Uterus (tissue), 3 donors: ENCODE measurements at regions not wholly inside any gene's neighbourhood (a gene's known extent, or its start where the extent isn't known, plus 50 kb on each side); places are given as distances from the start of the nearest gene placed in this dataset. TPM values are rescaled to one million over a fixed set of nuclear protein-coding genes. Genes with fewer than 3 reads are reported as not detected.

Source experiments
- DNase-seq, 2 donors: peaks; one replicate each; pipeline ENCODE4 v3.0.0-alpha.2; 2019 to 2020
- H3K27ac ChIP-seq, 2 donors: fragments of 200-600 bp; sonication (generic); 1 replicate in 1 of 2; 2 replicates in 1 of 2; pipeline ENCODE4 v1.5.1; 2016 to 2018
- H3K27me3 ChIP-seq, 2 donors: fragments of 200-600 bp; sonication (generic); one replicate each; pipeline ENCODE4 v1.5.1; 2018 to 2019; ENCODE audit warnings: control low read depth in 1 of 2
- H3K36me3 ChIP-seq, 2 donors: fragments of 200-600 bp; sonication (generic); one replicate each; pipeline ENCODE4 v1.5.1; 2019; ENCODE audit warnings: control low read depth in 1 of 2
- H3K4me1 ChIP-seq, 2 donors: fragments of 200-600 bp; sonication (generic); one replicate each; pipeline ENCODE4 v1.5.1; 2018 to 2019; ENCODE audit warnings: control low read depth in 1 of 2
- H3K4me3 ChIP-seq, 2 donors: fragments of 200-600 bp; sonication (generic); 1 replicate in 1 of 2; 2 replicates in 1 of 2; pipeline ENCODE4 v1.5.1; 2018 to 2019; ENCODE audit warnings: mild to moderate bottlenecking in 1 of 2
- H3K9me3 ChIP-seq, 2 donors: fragments of 200-600 bp; sonication (generic); one replicate each; pipeline ENCODE4 v1.5.1; 2019; ENCODE audit warnings: control low read depth in 1 of 2
- CTCF ChIP-seq, 4 experiments: fragments of 200-600 bp in 2 of 4; fragments of 450-650 bp in 2 of 4; sonication (generic) in 2 of 4; IDR thresholded peaks; one replicate each; pipeline ENCODE4 v1.5.1; 2016 to 2019; ENCODE audit warnings: antibody characterized with exemption in 4 of 4, mild to moderate bottlenecking in 2 of 4, moderate library complexity in 1 of 4
- POLR2A ChIP-seq, 2 donors: fragments of 450-650 bp; IDR thresholded peaks; one replicate each; pipeline ENCODE4 v1.6.1; 2016; ENCODE audit warnings: antibody characterized with exemption in 2 of 2, mild to moderate bottlenecking in 1 of 2, moderate library complexity in 1 of 2
- intact Hi-C: fragments of 100-400 bp; cut with DNase I; formaldehyde crosslinking; loops from one replicate; pipeline ENCODE4 v1.15.1; 2023; ENCODE audit warnings: low total_unique reads
- small RNA-seq: library from RNA; depleted of rRNA; stranded (forward); fragments of <200 nt; gene quantifications from one replicate; pipeline ENCODE3, GENCODE V24; 2016
- donor health status: DM: yes; HTN: yes; CAD: no.

- H3K9me3 ChIP-seq: no peaks in the 10 kb centered on the region
- no peak for DNase-seq
- H3K36me3 ChIP-seq: no peaks in the 10 kb centered on the region
- no peaks in the 10 kb centered on the region for H3K27me3 ChIP-seq
- H3K4me3 ChIP-seq: no peak overlapping the region
- intact Hi-C loops: no loop called here
- no peaks in the 10 kb centered on the region for H3K4me1 ChIP-seq
- TF ChIP-seq CTCF (IDR thresholded peaks at IDR 0.05) (no peak), POLR2A (IDR thresholded peaks at IDR 0.05) (no peak)
- no peak overlapping the region for H3K27ac ChIP-seq
These were observed 66.8 kb upstream of the TACR3 start for GRCh38 chr4:103786593-103786992.

DNA sequence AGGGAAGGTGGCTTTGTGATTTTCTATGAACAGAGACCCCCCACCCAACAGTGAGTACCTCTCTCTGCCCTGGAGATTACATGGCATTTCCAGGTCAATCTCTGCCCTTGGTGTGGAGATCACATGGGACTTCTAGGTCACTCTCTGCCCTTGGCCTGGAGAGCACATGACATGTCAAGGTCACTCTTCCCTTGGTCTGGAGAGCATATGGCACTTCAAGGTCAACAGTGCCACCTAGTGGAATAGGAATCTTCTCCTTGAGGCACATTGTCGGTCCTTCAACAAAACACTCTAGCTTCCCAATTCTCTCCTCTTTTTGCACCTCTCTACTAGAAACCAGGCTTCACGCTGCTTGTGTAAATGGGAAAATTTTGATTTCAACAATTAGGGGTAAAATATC, 66.2 kb upstream of the TACR3 start:
- TF ChIP-seq CTCF (IDR thresholded peaks at IDR 0.05) (no peak), POLR2A (IDR thresholded peaks at IDR 0.05) (no peak)
- no peak for DNase-seq

GRCh38 chr4:103778221-103778620, 58.4 kb upstream of the TACR3 start:
- Histone ChIP-seq H3K27me3 (no peaks in the 10 kb centered on the region), H3K36me3 (no peaks in the 10 kb centered on the region), H3K27ac (no peak overlapping the region), H3K4me1 (no peaks in the 10 kb centered on the region), H3K9me3 (no peaks in the 10 kb centered on the region), H3K4me3 (no peak overlapping the region)
- TF ChIP-seq POLR2A (IDR thresholded peaks at IDR 0.05): no peak
- no peak for TF ChIP-seq CTCF (IDR thresholded peaks at IDR 0.05)
- intact Hi-C loops: no loop called here
- no peak for DNase-seq

More for the DNA sequence above, 66.2 kb upstream of the TACR3 start:
- intact Hi-C loops: no loop called here
- Histone ChIP-seq H3K4me1 (no peaks in the 10 kb centered on the region), H3K4me3 (no peak overlapping the region), H3K9me3 (no peaks in the 10 kb centered on the region), H3K27me3 (no peaks in the 10 kb centered on the region), H3K27ac (no peak overlapping the region), H3K36me3 (no peaks in the 10 kb centered on the region)

DNA sequence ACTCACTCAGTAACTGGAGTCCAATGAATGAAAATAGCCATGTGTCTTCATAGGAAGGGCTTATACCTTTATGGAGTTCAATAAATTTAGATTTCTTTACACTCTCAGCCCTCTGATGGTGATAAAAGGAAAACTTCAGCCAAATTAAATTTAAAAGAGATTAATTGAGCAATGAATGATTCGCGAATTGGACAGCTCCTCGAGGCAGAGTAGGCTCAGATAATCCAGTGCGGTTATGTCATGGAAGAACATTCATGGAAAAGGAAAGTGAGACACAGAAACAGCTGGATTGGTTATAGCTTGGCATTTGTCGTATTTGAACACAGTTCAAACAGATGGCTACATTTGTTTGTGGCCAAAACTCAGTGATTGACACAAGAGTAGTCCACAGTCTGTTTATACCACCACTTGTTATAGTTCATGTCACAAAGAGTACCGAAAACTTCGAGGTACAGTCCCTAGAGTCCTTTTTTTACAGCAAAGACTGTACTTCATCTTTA, 54.6 kb upstream of the TACR3 start:
- Histone ChIP-seq H3K4me3 (no peak overlapping the region), H3K4me1 (no peaks in the 10 kb centered on the region), H3K9me3 (no peaks in the 10 kb centered on the region), H3K27ac (no peak overlapping the region), H3K36me3 (no peaks in the 10 kb centered on the region), H3K27me3 (no peaks in the 10 kb centered on the region)
- intact Hi-C loops: no loop called here
- no peak for DNase-seq
- TF ChIP-seq CTCF (IDR thresholded peaks at IDR 0.05) (no peak), POLR2A (IDR thresholded peaks at IDR 0.05) (no peak)

GRCh38 chr4:103773691-103774231, 54.0 kb upstream of the TACR3 start:
- TF ChIP-seq CTCF (IDR thresholded peaks at IDR 0.05) (no peak), POLR2A (IDR thresholded peaks at IDR 0.05) (no peak)
- Histone ChIP-seq H3K27me3 (no peaks in the 10 kb centered on the region), H3K9me3 (no peaks in the 10 kb centered on the region), H3K4me3 (no peak overlapping the region), H3K27ac (no peak overlapping the region), H3K4me1 (no peaks in the 10 kb centered on the region), H3K36me3 (no peaks in the 10 kb centered on the region)
- intact Hi-C loops: no loop called here
- DNase-seq: no peak

Small RNA genes lying in the stretch of these regions (small RNA-seq; reads per million reads assigned to genes)
- not detected for gene RNU6-635P
